Neural progenitor cell (in vitro differentiated cells): ENCODE measurements at regions not wholly inside any gene's neighbourhood (a gene's known extent, or its start where the extent isn't known, plus 50 kb on each side); places are given as distances from the start of the nearest gene placed in this dataset.

ENCODE experiments used
- CTCF ChIP-seq: fragments of 200-600 bp; sonication (generic); IDR thresholded peaks from 2 replicates; pipeline ENCODE4 v1.5.1; 2017; ENCODE audit warnings: antibody characterized with exemption, mild to moderate bottlenecking
- EZH2phosphoT487 ChIP-seq: fragments of 200-600 bp; sonication (generic); IDR thresholded peaks from 2 replicates; pipeline ENCODE4 v1.6.1; 2017; ENCODE audit warnings: antibody characterized with exemption

GRCh38 chr1:192940658-192941057 is 118.5 kb downstream of the UCHL5 start:
- TF ChIP-seq CTCF = no peak
- no peak for TF ChIP-seq EZH2phosphoT487
